Astrocyte (in vitro differentiated cells and primary cell): ENCODE measurements at regions not wholly inside any gene's neighbourhood (a gene's known extent, or its start where the extent isn't known, plus 50 kb on each side); places are given as distances from the start of the nearest gene placed in this dataset.

ENCODE experiments used
- CTCF ChIP-seq: IDR thresholded peaks from 2 replicates; pipeline ENCODE4 v1.5.1; 2011; ENCODE audit warnings: low read depth, mild to moderate bottlenecking, inconsistent platforms, low read length, moderate library complexity; ENCODE audit not compliant: insufficient read depth
- EZH2 ChIP-seq: IDR thresholded peaks from 2 replicates; pipeline ENCODE4 v1.6.1; 2012; ENCODE audit warnings: mild to moderate bottlenecking, low read length, inconsistent platforms; ENCODE audit not compliant: insufficient read depth

- TF ChIP-seq CTCF (no peak), EZH2 (no peak)
These were observed 314.8 kb upstream of the GRM3 start for GRCh38 chr7:86328801-86329433.
